ENCODE measurements at regions not wholly inside any gene's neighbourhood (a gene's known extent, or its start where the extent isn't known, plus 50 kb on each side); places are given as distances from the start of the nearest gene placed in this dataset.
A peak's percentile ranks its signal among the peaks of the same experiment; 100 is the strongest.

DNA sequence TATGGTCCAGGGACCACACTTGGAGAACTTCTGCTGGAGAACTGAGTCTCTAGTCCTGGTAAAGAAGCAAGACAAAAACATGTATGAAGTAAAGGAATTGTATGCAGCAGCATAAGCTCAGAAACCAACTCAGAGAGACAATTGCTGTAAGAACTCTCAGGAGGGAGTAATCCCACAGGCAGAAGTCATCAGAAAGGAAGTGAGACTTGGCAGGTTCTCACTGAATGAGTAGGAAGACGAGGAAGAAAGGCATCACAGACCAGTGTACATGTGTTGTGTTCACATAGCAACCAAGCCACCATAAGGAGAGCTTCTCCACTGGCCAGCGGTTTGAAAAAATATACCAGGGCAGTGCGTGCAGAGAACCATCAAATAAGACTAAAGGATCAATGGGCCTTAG, 57.9 kb upstream of the FST start:
- DNase-seq = no peak

DNA sequence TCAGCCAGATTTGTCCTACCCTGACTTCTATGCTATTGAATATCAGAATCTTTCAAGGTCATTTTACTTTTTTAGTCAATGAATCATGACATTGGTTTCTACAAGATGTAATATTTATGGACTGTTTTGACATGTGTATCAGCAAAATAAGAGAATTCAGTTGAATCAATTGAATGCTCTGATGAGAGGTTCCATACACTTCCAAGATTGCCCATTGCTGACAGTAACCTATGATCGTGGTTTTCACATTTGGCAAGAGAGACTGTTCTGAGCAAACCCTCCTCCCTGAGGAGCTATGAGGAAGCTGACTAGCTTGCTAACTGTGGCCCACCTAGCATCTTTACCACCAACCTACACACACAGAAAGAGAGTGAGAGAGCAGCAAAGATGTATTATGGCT, 56.7 kb upstream of the FST start:
- DNase-seq = no peak

DNA sequence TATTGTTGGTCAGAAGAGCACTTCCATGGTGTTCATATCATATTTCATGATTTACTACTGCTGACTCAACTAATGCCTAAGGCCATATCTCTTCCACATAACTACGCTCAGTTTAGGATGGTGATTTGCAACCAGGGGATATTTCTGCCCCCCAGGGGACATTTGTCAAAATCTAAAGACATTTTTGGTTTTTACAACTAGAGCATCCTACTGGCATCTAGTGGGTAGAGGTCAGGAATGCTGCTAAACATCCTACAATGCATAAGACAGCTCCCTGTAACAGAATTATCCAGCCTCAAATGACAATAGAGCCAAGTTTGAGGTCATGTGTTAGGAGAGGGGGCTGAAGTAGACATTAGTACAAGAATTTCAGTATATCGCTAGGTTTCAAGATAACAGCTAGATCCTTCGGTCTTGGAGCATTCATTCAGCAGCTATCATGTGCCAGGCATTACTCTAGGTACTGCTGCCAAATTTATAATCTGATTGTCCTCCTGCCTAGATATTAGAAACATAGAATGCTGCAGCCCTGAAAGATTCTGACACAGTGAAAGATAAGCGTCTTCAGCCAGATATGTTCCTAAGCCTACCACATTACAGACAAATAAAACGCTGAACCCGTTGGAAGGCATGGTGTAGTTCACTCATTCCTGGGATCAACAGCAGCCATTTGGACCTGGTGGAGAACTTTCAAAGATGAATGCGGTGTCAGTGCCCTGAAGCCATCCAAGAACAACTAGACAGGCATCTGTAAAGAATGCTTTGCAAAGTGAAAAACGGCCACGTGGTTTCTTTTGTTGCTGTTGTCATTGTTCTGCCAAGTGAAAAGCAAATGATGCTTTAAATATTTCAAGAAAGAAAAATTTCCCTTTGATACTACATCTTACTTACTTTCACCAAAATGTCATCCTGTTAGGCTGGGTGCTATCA, 55.5 kb upstream of the FST start:
- no peak for DNase-seq

DNA sequence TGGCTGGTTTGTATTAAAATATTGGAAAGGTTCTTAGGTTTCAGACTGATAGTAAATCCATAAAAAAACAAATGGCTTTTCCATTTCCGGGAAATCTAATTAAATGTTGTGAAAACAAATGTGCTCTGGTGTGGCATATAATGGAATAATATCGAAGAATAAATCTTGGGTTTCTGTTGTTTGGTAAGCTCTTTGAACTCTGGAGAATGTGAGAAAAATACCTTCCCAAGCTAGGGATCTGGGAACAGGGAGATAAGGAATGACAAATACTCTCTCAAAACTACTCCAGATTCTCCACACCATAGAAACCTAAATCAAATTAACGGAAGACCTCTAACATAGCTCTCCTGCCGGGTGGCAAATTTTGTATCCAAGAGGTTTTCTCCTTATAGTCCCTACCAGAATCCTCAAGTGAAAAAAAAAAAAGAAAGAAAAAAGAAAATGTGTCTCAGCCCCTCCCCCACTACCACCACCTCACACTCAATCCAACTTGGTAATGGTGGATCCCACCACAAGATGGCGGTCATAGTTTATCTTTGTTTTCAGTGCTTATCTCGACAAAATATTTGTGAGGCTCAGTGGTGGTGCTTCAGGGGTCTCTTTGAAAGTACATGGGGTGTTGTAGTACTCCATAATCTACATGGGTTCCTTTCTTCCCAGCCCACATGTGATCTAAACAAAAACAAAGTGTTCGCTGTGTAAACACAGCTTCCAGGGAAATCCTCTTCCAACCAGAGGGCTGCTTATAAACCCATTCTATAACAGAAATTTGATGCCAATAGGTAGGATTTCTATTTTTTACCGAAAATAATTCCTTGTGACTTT, 54.5 kb upstream of the FST start:
- DNase-seq = no peak

DNA sequence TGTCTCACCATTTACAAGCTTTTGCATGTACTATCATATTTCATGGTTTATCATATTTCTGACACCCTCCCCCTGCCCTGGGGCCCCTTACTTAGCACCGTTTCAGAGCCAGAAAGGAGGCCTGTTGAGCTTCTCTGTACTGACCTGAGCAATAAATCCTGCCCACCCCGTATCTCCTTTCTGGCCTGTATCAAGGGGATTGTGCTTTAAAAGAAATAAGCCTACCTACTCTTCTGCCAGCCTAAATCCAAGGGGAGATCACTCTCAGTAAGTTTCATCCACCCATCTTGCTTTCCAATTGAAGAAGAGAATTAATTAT, 54.0 kb upstream of the FST start:
- DNase-seq = no peak

DNA sequence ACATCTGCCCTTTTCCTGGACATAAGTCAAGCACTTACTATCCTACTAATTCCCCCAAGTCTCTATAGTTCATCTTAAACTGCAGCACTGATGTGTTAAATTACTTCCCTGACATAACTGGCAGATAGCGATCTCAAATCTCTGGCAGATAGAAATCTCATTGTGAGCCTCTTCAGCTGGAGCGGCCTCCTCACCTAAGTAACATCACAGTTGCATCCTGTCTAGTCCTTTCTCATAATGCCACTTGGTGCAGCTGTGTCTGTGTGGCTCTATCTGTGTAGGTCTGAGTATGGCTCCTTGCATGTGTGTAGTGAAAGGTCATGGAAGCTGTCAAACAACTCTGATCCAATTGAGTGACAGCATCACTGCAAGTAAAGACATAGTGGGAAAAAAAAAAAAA, 53.6 kb upstream of the FST start:
- DNase-seq = no peak

DNA sequence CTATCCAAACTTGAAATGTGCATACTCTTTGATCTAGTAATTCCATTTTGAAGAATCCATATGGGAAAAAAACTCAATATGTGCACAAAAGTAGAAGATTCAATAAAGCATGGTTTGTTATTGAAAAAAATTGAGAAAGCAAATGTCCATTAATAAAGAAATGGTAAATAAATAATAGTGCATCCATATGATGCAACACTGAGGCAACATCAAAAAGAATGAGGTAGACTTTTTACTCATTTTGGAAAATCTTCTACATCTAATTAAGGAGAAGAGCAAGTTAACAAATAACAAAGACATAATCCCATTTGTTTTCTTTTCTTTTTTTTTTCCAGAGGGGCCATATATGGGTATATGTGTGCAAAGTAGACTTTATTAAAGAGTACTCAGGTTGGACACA, 52.5 kb upstream of the FST start:
- DNase-seq = no peak

DNA sequence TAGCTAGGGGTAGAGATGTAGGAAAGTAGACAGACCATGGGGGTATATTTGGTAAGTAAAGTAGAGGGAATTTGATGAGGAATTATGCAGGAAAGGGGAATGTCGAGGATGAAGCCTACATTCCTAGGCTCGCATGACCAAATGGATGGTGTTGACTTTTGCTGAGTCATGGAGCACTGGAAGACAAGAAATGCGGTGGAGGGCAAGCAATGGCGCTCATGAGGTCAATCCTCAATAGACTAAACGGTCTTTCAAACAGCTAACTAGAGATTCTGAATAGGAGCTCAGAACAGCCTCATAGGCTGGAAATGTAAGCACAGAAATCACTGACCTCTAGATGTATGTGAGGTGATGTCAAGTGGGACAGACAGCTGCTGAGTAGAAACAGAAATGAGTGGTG, 50.7 kb upstream of the FST start:
- DNase-seq = no peak

DNA sequence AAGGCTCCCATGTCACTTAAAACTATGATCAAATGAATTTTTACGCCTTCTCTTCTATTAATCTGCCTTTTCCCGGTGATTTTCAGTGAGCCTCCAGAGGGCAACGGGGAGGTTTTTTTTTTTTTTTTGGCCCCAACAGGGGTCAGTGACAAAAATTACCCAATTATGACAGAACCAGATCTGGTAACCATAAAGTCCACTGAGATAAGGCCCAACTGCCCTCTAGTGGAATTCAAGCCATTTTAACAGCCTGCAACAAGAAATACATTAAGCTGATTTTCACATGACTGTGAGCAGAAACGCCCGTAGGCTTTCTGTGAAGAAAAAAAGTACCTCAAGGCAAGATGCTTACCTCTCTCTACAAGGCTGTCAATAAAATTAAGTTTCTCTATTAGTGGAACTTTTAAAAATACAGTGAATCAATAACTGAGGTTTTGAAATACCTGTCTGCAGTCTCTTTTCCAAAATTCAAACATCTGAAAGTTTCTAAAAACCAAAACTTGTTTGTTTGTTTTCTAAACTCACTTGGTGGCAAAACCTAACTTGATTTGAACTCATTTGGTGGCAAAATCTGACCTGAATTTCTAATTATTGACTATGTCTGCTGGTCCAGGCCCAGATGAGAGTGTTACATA, 49.7 kb upstream of the FST start:
- DNase-seq = peak; percentile 57
